ENCODE measurements at regions not wholly inside any gene's neighbourhood (a gene's known extent, or its start where the extent isn't known, plus 50 kb on each side); places are given as distances from the start of the nearest gene placed in this dataset.

- H3K27ac ChIP-seq (ENCODE audit: low read depth, low read length): no peak overlapping the region
- H3K9me3 ChIP-seq (ENCODE audit: low read length): no peaks in the 10 kb centered on the region
- H3K4me3 ChIP-seq (ENCODE audit: low read depth in 1 of 2, low read length in 2 of 2): no peak overlapping the region
- H3K27me3 ChIP-seq (ENCODE audit: control insufficient read depth in 1 of 2, insufficient read depth in 2 of 2, low read length in 2 of 2): no peaks in the 10 kb centered on the region
- no peaks in the 10 kb centered on the region for H3K36me3 ChIP-seq (ENCODE audit: insufficient read depth, low read length)
- no peaks in the 10 kb centered on the region for H3K4me1 ChIP-seq (ENCODE audit: insufficient read depth, low read length)
- no peak overlapping the region for H3K9ac ChIP-seq (ENCODE audit: low read length)
Measured at GRCh38 chr16:79798416-79799053, 198.0 kb upstream of the MAF start.

- Histone ChIP-seq H3K4me3 (ENCODE audit: low read depth in 1 of 2, low read length in 2 of 2) (no peak overlapping the region), H3K36me3 (ENCODE audit: insufficient read depth, low read length) (no peaks in the 10 kb centered on the region), H3K27me3 (ENCODE audit: control insufficient read depth in 1 of 2, insufficient read depth in 2 of 2, low read length in 2 of 2) (no peaks in the 10 kb centered on the region), H3K27ac (ENCODE audit: low read depth, low read length) (no peak overlapping the region), H3K9ac (ENCODE audit: low read length) (no peak overlapping the region), H3K9me3 (ENCODE audit: low read length) (no peaks in the 10 kb centered on the region), H3K4me1 (ENCODE audit: insufficient read depth, low read length) (no peaks in the 10 kb centered on the region)
Measured at GRCh38 chr16:79797486-79797885, 196.9 kb upstream of the MAF start.

- H3K36me3 ChIP-seq (ENCODE audit: insufficient read depth, low read length): no peaks in the 10 kb centered on the region
- no peaks in the 10 kb centered on the region for H3K9me3 ChIP-seq (ENCODE audit: low read length)
- H3K27ac ChIP-seq (ENCODE audit: low read depth, low read length): no peak overlapping the region
- H3K9ac ChIP-seq (ENCODE audit: low read length): no peak overlapping the region
- no peak overlapping the region for H3K4me3 ChIP-seq (ENCODE audit: low read depth in 1 of 2, low read length in 2 of 2)
- H3K4me1 ChIP-seq (ENCODE audit: insufficient read depth, low read length): no peaks in the 10 kb centered on the region
- H3K27me3 ChIP-seq (ENCODE audit: control insufficient read depth in 1 of 2, insufficient read depth in 2 of 2, low read length in 2 of 2): no peaks in the 10 kb centered on the region
Measured at GRCh38 chr16:79795556-79795955, 195.0 kb upstream of the MAF start.

- H3K9ac ChIP-seq (ENCODE audit: low read length): no peak overlapping the region
- H3K36me3 ChIP-seq (ENCODE audit: insufficient read depth, low read length): no peaks in the 10 kb centered on the region
- no peaks in the 10 kb centered on the region for H3K27me3 ChIP-seq (ENCODE audit: control insufficient read depth in 1 of 2, insufficient read depth in 2 of 2, low read length in 2 of 2)
- no peak overlapping the region for H3K27ac ChIP-seq (ENCODE audit: low read depth, low read length)
- no peaks in the 10 kb centered on the region for H3K4me1 ChIP-seq (ENCODE audit: insufficient read depth, low read length)
- H3K4me3 ChIP-seq (ENCODE audit: low read depth in 1 of 2, low read length in 2 of 2): no peak overlapping the region
- no peaks in the 10 kb centered on the region for H3K9me3 ChIP-seq (ENCODE audit: low read length)
Measured at GRCh38 chr16:79794941-79795340, 194.4 kb upstream of the MAF start.

- Histone ChIP-seq H3K36me3 (ENCODE audit: insufficient read depth, low read length) (no peaks in the 10 kb centered on the region), H3K4me3 (ENCODE audit: low read depth in 1 of 2, low read length in 2 of 2) (no peak overlapping the region), H3K9me3 (ENCODE audit: low read length) (no peaks in the 10 kb centered on the region), H3K9ac (ENCODE audit: low read length) (no peak overlapping the region), H3K4me1 (ENCODE audit: insufficient read depth, low read length) (no peaks in the 10 kb centered on the region), H3K27ac (ENCODE audit: low read depth, low read length) (no peak overlapping the region), H3K27me3 (ENCODE audit: control insufficient read depth in 1 of 2, insufficient read depth in 2 of 2, low read length in 2 of 2) (no peaks in the 10 kb centered on the region)
Measured at GRCh38 chr16:79792664-79793351, 192.3 kb upstream of the MAF start.

GRCh38 chr16:79792076-79792475 lies 191.5 kb upstream of the MAF start:
- Histone ChIP-seq H3K4me1 (ENCODE audit: insufficient read depth, low read length) (no peaks in the 10 kb centered on the region), H3K27ac (ENCODE audit: low read depth, low read length) (no peak overlapping the region)

GRCh38 chr16:79790854-79791253 lies 190.3 kb upstream of the MAF start:
- no peaks in the 10 kb centered on the region for H3K36me3 ChIP-seq (ENCODE audit: insufficient read depth, low read length)
- no peaks in the 10 kb centered on the region for H3K9me3 ChIP-seq (ENCODE audit: low read length)
- no peaks in the 10 kb centered on the region for H3K27me3 ChIP-seq (ENCODE audit: control insufficient read depth in 1 of 2, insufficient read depth in 2 of 2, low read length in 2 of 2)
- no peak overlapping the region for H3K4me3 ChIP-seq (ENCODE audit: low read depth in 1 of 2, low read length in 2 of 2)
- H3K4me1 ChIP-seq (ENCODE audit: insufficient read depth, low read length): no peaks in the 10 kb centered on the region
- H3K9ac ChIP-seq (ENCODE audit: low read length): no peak overlapping the region
- H3K27ac ChIP-seq (ENCODE audit: low read depth, low read length): no peak overlapping the region

More at GRCh38 chr16:79792076-79792475, 191.5 kb upstream of the MAF start:
- H3K9me3 ChIP-seq (ENCODE audit: low read length): no peaks in the 10 kb centered on the region
- no peak overlapping the region for H3K4me3 ChIP-seq (ENCODE audit: low read depth in 1 of 2, low read length in 2 of 2)
- H3K27me3 ChIP-seq (ENCODE audit: control insufficient read depth in 1 of 2, insufficient read depth in 2 of 2, low read length in 2 of 2): no peaks in the 10 kb centered on the region
- no peaks in the 10 kb centered on the region for H3K36me3 ChIP-seq (ENCODE audit: insufficient read depth, low read length)
- no peak overlapping the region for H3K9ac ChIP-seq (ENCODE audit: low read length)

- Histone ChIP-seq H3K27me3 (ENCODE audit: control insufficient read depth in 1 of 2, insufficient read depth in 2 of 2, low read length in 2 of 2) (no peaks in the 10 kb centered on the region), H3K4me3 (ENCODE audit: low read depth in 1 of 2, low read length in 2 of 2) (no peak overlapping the region), H3K9me3 (ENCODE audit: low read length) (no peaks in the 10 kb centered on the region), H3K36me3 (ENCODE audit: insufficient read depth, low read length) (no peaks in the 10 kb centered on the region), H3K9ac (ENCODE audit: low read length) (no peak overlapping the region), H3K4me1 (ENCODE audit: insufficient read depth, low read length) (no peaks in the 10 kb centered on the region), H3K27ac (ENCODE audit: low read depth, low read length) (no peak overlapping the region)
Measured at GRCh38 chr16:79788949-79789348, 188.4 kb upstream of the MAF start.

GRCh38 chr16:79786389-79786788 lies 185.9 kb upstream of the MAF start:
- no peaks in the 10 kb centered on the region for H3K4me1 ChIP-seq (ENCODE audit: insufficient read depth, low read length)
- no peaks in the 10 kb centered on the region for H3K27me3 ChIP-seq (ENCODE audit: control insufficient read depth in 1 of 2, insufficient read depth in 2 of 2, low read length in 2 of 2)
- H3K27ac ChIP-seq (ENCODE audit: low read depth, low read length): no peak overlapping the region
- no peaks in the 10 kb centered on the region for H3K9me3 ChIP-seq (ENCODE audit: low read length)
- H3K9ac ChIP-seq (ENCODE audit: low read length): no peak overlapping the region
- H3K4me3 ChIP-seq (ENCODE audit: low read depth in 1 of 2, low read length in 2 of 2): no peak overlapping the region
- no peaks in the 10 kb centered on the region for H3K36me3 ChIP-seq (ENCODE audit: insufficient read depth, low read length)

GRCh38 chr16:79784007-79784406 lies 183.5 kb upstream of the MAF start:
- H3K9ac ChIP-seq (ENCODE audit: low read length): no peak overlapping the region
- no peak overlapping the region for H3K4me3 ChIP-seq (ENCODE audit: low read depth in 1 of 2, low read length in 2 of 2)
- no peaks in the 10 kb centered on the region for H3K36me3 ChIP-seq (ENCODE audit: insufficient read depth, low read length)
- H3K4me1 ChIP-seq (ENCODE audit: insufficient read depth, low read length): no peaks in the 10 kb centered on the region
- H3K9me3 ChIP-seq (ENCODE audit: low read length): no peaks in the 10 kb centered on the region
- no peak overlapping the region for H3K27ac ChIP-seq (ENCODE audit: low read depth, low read length)
- no peaks in the 10 kb centered on the region for H3K27me3 ChIP-seq (ENCODE audit: control insufficient read depth in 1 of 2, insufficient read depth in 2 of 2, low read length in 2 of 2)

GRCh38 chr16:79777679-79778078 lies 177.1 kb upstream of the MAF start:
- no peaks in the 10 kb centered on the region for H3K27me3 ChIP-seq (ENCODE audit: control insufficient read depth in 1 of 2, insufficient read depth in 2 of 2, low read length in 2 of 2)
- H3K4me1 ChIP-seq (ENCODE audit: insufficient read depth, low read length): peaks cover under 1% of the 10 kb centered on the region
- no peaks in the 10 kb centered on the region for H3K9me3 ChIP-seq (ENCODE audit: low read length)
- H3K27ac ChIP-seq (ENCODE audit: low read depth, low read length): no peak overlapping the region
- H3K9ac ChIP-seq (ENCODE audit: low read length): no peak overlapping the region
- no peaks in the 10 kb centered on the region for H3K36me3 ChIP-seq (ENCODE audit: insufficient read depth, low read length)
- no peak overlapping the region for H3K4me3 ChIP-seq (ENCODE audit: low read depth in 1 of 2, low read length in 2 of 2)
